NCI-H2196 treated with DMSO at 0.1 percent for 48 hours (cell line): ENCODE measurements at regions not wholly inside any gene's neighbourhood (a gene's known extent, or its start where the extent isn't known, plus 50 kb on each side); places are given as distances from the start of the nearest gene placed in this dataset.

Experiments used
- DNase-seq: peaks from one replicate; lab custom pipeline; 2025; ENCODE audit not compliant: unreplicated experiment; lab: John Stamatoyannopoulos, UW

DNA sequence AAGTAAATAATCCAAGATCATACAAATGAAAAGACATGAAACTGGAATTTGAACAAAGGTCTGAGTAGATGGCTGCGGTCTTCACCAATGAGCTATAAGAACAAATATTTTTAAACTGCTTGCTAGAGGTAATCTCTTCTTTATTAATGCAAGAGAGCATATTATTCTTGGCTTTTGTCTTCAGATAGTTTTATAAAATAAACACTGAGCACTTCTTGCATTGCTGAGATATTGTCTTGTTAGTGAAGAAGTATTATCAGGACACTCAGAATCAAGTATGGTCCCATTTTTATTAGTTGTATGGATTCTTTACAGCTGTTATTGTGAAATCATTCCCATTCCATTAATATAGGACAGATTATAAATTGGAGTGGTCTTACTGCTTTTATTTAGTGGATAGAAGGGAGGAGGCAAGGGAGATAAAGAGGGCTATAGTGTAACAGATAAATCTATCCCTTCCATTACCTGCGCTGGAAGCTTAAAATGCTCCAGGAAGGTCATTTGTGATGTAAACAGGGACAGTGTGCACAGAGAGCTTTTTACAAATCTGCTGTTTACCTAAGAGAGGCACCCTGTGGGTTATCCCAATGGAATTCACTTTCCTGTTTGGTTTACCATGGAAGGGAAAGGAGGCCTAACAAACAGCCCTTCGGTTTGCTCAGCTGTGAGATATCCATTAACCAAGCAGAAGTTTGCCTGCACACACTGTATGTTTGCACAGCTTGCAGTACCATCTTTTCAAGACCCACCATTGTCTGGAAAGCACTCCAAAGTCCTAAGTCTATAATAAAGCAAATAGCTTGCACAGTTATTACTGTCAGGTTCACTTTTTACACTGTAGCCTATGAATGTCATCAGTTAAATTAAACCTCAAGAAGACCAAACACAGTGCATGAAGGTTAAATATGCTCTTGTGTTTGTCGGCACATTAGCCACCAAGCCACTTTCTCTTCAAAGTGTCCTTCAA is 347.7 kb upstream of the TGFBR2 start:
- DNase-seq = peak; percentile 1

DNA sequence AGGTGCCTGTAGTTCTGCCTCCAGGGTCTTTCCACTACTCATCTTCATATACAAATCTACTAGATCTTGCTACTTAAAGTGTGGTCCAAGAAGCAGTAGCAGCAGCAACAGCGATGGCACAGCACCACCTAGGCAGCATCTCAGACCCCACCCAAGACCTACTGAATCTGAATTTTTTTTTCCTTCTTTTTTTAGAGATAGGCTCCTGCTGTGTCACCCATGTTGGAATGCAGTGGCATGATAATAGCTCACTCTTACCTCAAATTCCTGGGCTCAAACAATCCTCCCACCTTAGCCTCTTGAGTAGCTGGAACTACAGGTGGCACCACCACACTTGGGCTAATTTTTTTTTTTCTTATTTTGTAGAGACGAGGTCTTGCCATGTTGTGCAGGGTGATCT is 346.7 kb upstream of the TGFBR2 start:
- no peak for DNase-seq

GRCh38 chr3:30260762-30261161 is 345.6 kb upstream of the TGFBR2 start:
- DNase-seq = no peak

DNA sequence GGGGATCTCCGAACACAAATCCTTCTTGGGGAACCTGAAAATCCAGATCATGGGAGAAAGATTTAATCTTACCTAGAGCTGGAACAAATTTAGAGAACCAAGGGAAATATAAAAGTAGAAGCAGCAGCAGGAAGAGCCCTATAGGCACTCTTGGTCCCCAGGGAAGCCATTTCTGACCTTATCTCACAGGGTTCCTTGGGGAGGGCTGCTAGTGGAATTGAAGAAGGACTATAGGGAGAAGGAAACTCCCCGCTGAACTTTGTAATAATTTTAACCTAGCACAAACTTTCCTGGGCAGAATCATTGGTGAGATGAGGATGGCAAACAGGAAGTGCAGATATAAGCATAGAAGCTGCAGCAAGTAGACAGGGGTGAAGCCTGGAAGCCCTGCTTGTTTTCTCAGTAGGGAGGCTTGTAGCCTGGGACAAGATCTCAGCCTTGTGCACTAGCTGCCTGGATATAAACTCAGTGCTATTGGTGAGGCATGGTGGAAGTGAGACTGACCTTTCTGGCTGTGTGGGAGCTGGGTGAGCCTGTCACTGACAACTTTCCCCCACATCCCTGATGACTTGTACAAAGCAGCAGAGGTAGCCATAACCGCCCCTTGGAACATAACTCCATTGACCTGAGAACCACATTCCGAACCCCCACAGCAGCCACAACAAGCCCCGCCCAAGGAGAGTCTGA is 343.0 kb upstream of the TGFBR2 start:
- DNase-seq = no peak

DNA sequence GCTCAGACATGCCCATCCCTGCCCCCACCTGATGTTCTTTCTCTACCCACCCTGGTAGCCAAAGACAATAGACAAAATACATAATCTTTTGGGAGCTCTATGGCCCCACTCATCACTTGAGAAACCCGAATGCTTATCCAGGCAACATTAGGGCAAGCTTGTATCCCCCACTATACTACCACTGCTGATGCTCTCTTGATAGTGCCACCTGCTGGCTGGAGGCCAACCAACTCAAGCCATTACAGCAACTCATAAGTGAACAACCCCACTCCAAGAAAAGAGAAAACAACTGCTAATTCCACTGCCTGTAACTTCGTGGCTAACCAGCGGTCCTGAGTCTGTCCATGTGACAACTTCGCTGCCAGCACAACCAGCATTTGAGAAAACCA is 342.5 kb upstream of the TGFBR2 start:
- DNase-seq = no peak

DNA sequence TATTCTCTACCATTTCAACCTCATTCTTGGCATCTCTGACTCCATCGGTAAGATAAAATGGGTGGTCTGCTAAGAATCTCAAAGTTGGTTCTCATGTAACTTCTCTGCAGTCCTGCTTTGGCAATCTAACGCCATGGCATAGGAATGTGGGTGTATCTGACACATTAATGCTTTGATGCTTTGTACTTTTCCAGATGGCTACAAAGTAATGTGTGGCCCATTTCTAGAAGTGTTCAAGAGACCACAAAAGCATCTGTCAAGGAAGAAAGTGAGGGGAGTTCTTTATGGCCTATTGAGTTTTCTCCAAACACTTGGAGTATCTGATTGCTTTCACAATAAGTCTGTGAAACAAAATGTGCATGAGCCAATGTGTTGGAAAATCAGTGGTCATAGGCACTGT is 339.9 kb upstream of the TGFBR2 start:
- no peak for DNase-seq

- no peak for DNase-seq
Observed at GRCh38 chr3:30268288-30268687, 338.1 kb upstream of the TGFBR2 start.

- DNase-seq = no peak
Observed at GRCh38 chr3:30269751-30270445, 336.5 kb upstream of the TGFBR2 start.

DNA sequence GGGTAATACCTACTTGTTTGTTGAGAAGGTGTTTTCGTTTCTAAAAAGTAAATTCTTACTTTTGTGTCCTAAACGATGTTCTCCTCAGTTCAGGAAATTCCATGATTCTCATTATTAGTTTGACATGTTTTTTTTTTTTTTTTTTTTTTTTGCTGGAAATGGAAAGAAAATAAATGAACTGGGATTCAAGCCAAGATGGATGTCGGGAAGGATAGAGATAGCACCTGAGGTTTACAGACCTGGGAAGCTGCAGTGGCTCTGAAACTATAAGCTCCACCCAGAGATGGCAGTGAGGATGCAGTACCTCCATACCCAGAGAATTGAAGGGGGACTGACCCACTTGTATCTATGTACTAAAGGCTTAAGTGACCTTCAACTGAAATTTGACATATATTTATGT is 334.6 kb upstream of the TGFBR2 start:
- no peak for DNase-seq

DNA sequence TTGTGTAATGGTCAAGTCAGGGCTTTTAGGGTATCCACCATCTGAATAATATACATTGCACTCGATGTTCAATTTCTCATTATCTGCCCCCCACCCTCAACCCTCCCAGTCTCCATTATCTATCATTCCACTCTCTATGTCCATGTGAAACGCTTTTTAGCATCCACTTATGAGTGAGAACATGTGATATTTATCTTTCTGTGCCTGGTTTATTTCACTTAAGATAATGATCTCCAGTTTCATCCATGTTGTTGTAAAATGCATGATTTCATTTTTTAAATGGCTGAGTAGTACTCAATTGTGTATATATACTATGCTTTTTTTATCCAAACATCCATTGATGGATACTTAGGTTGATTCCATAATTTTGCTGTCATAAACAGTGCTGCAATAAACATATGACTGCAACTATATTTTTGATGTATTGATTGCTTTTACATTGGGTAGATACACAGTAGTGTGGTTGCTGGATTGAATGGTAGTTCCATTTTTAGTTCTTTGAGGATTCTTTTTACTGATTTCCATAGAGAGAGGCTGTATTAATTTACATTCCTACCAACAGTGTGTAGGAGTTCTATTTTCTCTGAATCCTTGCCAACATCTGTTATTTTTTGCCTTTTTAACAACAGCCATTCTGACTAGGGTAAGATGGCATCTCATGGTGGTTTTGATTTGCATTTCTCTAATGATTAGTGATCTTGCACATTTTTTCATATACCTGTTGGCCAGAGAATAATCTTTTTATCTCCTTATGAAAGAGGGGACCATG is 332.9 kb upstream of the TGFBR2 start:
- no peak for DNase-seq

DNA sequence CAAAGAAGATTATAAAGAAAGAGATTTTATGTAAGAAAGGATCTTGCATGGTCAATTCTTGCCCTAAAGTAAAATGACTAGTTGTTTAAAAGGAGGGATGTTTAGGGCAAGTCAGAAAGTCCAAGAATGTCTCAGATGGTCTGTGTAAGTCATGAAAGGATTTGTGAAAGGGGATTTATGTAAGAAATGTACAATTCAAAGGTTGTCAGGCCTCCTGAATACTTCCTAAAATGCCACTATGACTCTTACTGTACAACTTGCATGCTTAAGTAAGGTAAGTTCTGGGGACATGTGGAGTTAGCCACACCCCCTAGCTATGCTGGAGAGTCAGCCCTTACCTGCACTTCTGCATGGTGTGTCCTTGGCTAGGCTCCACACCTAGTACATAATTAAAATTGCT is 328.9 kb upstream of the TGFBR2 start:
- DNase-seq = no peak

GRCh38 chr3:30281526-30281925 is 324.9 kb upstream of the TGFBR2 start:
- no peak for DNase-seq

DNA sequence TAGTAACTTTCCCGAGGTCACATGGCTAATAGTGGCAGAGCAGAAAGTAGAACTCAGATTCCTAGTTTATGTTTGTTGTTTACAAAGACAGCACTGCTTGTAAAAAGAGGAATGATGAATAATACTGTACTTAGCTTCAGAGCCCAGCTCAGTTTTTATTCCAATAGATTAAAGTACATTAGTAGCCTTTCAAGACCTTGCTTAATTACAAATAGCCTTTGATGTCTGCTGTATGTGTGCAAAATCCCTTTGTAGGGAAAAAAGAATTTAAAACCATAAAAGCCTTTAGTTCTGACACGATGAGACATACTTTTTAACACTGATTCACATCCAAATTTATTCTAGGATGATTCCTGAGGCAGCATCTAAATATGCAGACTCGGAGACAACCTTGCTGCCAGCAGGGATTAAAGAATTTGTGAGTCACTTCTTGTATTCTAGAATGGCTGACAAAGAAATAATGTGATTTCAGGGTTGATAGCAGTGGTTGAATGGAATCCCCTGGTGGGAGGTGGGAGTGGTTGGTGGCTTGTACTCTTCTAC is 324.2 kb upstream of the TGFBR2 start:
- DNase-seq = no peak

GRCh38 chr3:30285188-30286006 is 321.0 kb upstream of the TGFBR2 start:
- DNase-seq = no peak

DNA sequence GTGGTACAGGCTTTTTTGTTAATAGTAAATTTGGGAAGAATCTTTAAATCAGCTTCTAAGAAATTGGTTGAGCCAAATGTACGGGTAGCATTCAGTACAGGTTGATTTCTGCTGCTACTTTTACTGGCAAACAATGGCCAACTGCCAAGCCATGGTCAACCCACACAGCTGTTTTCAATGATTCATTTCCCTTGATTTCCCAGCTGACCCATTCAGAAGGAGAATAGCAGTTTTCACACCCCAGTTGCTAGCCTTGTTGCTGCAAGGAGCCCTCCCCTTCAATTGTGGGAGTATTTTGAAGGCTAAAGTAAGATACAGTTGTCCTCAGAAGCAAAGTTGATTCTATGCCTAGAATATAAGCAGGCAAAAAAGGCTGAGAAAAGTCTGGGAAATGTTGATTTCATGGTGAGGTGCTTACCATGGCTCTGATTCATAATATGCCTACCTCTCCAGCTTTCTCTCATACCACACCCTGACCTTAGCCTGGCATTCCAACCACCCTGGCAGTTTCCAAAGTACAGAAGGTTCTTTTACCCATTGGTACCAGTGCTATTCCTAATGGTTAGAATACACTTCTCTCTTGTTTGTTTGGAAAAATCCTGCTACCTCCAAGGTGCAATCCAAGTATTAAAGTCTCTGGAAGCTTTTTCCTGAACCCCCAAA is 320.3 kb upstream of the TGFBR2 start:
- peak; percentile 2 for DNase-seq

DNA sequence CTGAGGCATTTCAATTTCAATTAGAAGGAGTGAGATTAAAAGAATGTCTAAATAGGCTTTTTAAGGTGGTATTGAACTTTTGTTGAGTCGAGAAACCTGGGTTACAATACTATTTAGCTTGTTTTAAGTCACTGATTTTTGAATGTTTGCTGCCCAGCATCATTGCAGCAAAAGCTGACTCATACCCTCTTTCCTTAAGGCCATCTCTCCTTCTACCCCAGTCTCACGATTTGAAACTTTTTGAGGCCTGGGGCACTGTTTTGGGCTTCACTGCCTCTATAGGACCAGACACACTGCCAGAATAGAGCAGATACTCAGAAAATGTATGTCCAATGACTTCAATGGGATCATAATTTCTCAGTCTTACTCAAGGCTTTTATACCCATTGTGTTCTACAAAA is 319.6 kb upstream of the TGFBR2 start:
- no peak for DNase-seq

DNA sequence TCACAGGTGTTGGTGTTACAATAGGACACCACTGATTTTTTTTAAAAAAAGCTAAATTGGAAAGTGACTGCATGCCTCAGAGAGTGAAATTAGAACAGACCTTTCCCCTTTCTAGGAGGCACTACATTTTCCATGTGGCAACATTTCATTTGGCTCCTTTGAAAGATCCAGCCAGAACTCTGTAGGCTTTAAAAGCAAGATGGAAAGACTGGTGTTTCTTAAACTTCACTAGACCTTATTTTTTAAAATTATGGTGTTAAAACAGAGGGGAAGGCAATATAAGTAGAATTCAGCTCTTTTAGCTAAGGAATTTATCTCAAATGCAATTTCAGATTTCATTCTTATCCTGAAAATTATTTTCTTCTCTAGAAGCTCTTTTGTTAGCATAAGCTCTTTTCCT is 317.6 kb upstream of the TGFBR2 start:
- no peak for DNase-seq

DNA sequence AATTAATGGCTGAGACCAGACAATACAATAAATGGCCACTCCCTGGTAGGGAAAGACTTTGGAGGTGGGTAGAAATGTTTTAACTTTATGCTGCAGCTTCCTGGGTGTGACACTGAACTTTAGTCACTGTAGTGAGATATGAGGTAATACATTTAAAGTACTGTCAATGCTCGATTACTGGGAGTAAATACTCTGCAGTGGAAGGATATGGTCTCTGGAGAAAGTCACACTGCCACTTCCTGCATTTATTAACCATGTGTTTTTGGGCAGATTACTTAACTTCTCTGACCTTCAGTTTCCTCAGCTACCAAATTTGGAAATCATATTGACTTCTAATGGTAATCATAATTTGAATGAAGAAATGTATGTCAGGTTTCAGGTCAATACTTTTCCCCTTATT is 317.1 kb upstream of the TGFBR2 start:
- DNase-seq = no peak

- DNase-seq = no peak
Observed at GRCh38 chr3:30289766-30290165, 316.6 kb upstream of the TGFBR2 start.
